Endodermal cell (in vitro differentiated cells): ENCODE measurements at regions not wholly inside any gene's neighbourhood (a gene's known extent, or its start where the extent isn't known, plus 50 kb on each side); places are given as distances from the start of the nearest gene placed in this dataset.

ENCODE experiments used
- DNase-seq: peaks from one replicate; pipeline ENCODE4 v3.0.0-alpha.2; 2017
- H3K27ac ChIP-seq: 2 replicates; pipeline ENCODE4 v1.5.1; 2013; ENCODE audit warnings: mild to moderate bottlenecking, low read depth, low read length, moderate library complexity
- H3K27me3 ChIP-seq: 2 replicates; pipeline ENCODE4 v1.6.1; 2013; ENCODE audit warnings: mild to moderate bottlenecking, low read length, moderate library complexity; ENCODE audit not compliant: insufficient read depth, control insufficient read depth, poor library complexity, severe bottlenecking
- H3K36me3 ChIP-seq: 2 replicates; pipeline ENCODE4 v1.7.0; 2013; ENCODE audit warnings: mild to moderate bottlenecking, low read length, moderate library complexity; ENCODE audit not compliant: control insufficient read depth, insufficient read depth
- H3K4me1 ChIP-seq: one replicate; pipeline ENCODE4 v1.7.0; 2013; ENCODE audit warnings: low read length; ENCODE audit not compliant: control insufficient read depth, insufficient read depth
- H3K4me3 ChIP-seq: 2 replicates; pipeline ENCODE4 v1.5.1; 2013; ENCODE audit warnings: mild to moderate bottlenecking, low read length, moderate library complexity
- H3K9ac ChIP-seq: 2 replicates; pipeline ENCODE4 v1.6.1; 2013; ENCODE audit warnings: mild to moderate bottlenecking, low read length, moderate library complexity; ENCODE audit not compliant: poor library complexity, severe bottlenecking; ENCODE audit errors: extremely low read depth
- H3K9me3 ChIP-seq: 2 replicates; pipeline ENCODE4 v1.6.1; 2013; ENCODE audit warnings: mild to moderate bottlenecking, low read length, moderate library complexity; ENCODE audit not compliant: control insufficient read depth
- H3K27ac Mint-ChIP-seq: 2 replicates; pipeline ENCODE4 v1.8.0; 2020; ENCODE audit warnings: mixed read lengths
- H3K27me3 Mint-ChIP-seq: 2 replicates; pipeline ENCODE4 v1.8.0; 2021; ENCODE audit warnings: mild to moderate bottlenecking, mixed read lengths; ENCODE audit not compliant: insufficient read depth
- H3K36me3 Mint-ChIP-seq: 2 replicates; pipeline ENCODE4 v1.8.0; 2020; ENCODE audit warnings: low read depth, mixed read lengths
- H3K4me1 Mint-ChIP-seq: 2 replicates; pipeline ENCODE4 v1.8.0; 2020; ENCODE audit warnings: mixed read lengths
- H3K4me3 Mint-ChIP-seq: 2 replicates; pipeline ENCODE4 v1.8.0; 2020; ENCODE audit warnings: mild to moderate bottlenecking, moderate library complexity, mixed read lengths
- H3K9me3 Mint-ChIP-seq: 2 replicates; pipeline ENCODE4 v1.8.0; 2020; ENCODE audit warnings: mild to moderate bottlenecking, mixed read lengths
- CTCF ChIP-seq: fragments of 200-600 bp; sonication (generic); conservative IDR thresholded peaks from 2 replicates; pipeline ENCODE4 v1.5.0; 2021; ENCODE audit warnings: antibody characterized with exemption, mild to moderate bottlenecking
- WGBS, 2 experiments: methylation state at CpG; one replicate each; pipeline versions ENCODE4 v1.1.5 to v1.1.7; 2013; ENCODE audit warnings: missing lambda C conversion rate in 2 of 2, mixed read lengths in 1 of 2; ENCODE audit not compliant: insufficient coverage in 1 of 2, insufficient read length in 1 of 2; 5-methylcytosine and 5-hydroxymethylcytosine counted together

GRCh38 chr4:138961129-138961528 lies 54.5 kb upstream of the NOCT start:
- H3K27me3 ChIP-seq: no peaks in the 10 kb centered on the region
- Mint-ChIP-seq H3K27me3 (no peaks in the 10 kb centered on the region), H3K36me3 (no peaks in the 10 kb centered on the region), H3K27ac (no peak overlapping the region), H3K9me3 (no peaks in the 10 kb centered on the region), H3K4me1 (no peaks in the 10 kb centered on the region), H3K4me3 (no peak overlapping the region)
- 92 to 100% methylated on average over 1 to 5 of the region's 5 CpGs for WGBS, 2 experiments
- no peak overlapping the region for H3K9ac ChIP-seq
- H3K36me3 ChIP-seq: no peaks in the 10 kb centered on the region
- H3K9me3 ChIP-seq: no peaks in the 10 kb centered on the region
- no peak overlapping the region for H3K27ac ChIP-seq
- no peaks in the 10 kb centered on the region for H3K4me1 ChIP-seq
- TF ChIP-seq CTCF: no peak
- H3K4me3 ChIP-seq: no peak overlapping the region
- DNase-seq: no peak

GRCh38 chr4:138960175-138960710 lies 55.3 kb upstream of the NOCT start:
- H3K9me3 Mint-ChIP-seq: no peaks in the 10 kb centered on the region
- H3K36me3 Mint-ChIP-seq: no peaks in the 10 kb centered on the region
- Histone ChIP-seq H3K4me1 (no peaks in the 10 kb centered on the region), H3K4me3 (no peak overlapping the region), H3K9ac (no peak overlapping the region), H3K36me3 (no peaks in the 10 kb centered on the region), H3K27me3 (no peaks in the 10 kb centered on the region), H3K27ac (no peak overlapping the region), H3K9me3 (no peaks in the 10 kb centered on the region)
- H3K4me3 Mint-ChIP-seq: no peak overlapping the region
- H3K27ac Mint-ChIP-seq: no peak overlapping the region
- no peaks in the 10 kb centered on the region for H3K27me3 Mint-ChIP-seq
- DNase-seq: no peak
- WGBS, 2 experiments: 92 to 94% methylated on average over 3 to 4 of the region's 4 CpGs
- no peaks in the 10 kb centered on the region for H3K4me1 Mint-ChIP-seq
- TF ChIP-seq CTCF: no peak

GRCh38 chr4:138959097-138959815 lies 56.3 kb upstream of the NOCT start:
- Mint-ChIP-seq H3K27ac (no peak overlapping the region), H3K27me3 (no peaks in the 10 kb centered on the region), H3K36me3 (no peaks in the 10 kb centered on the region), H3K9me3 (no peaks in the 10 kb centered on the region), H3K4me3 (no peak overlapping the region), H3K4me1 (peaks cover 2% of the 10 kb centered on the region)
- WGBS, 2 experiments: 90 to 92% methylated on average over 5 of the region's 5 CpGs
- H3K9ac ChIP-seq: no peak overlapping the region
- H3K36me3 ChIP-seq: no peaks in the 10 kb centered on the region
- no peak for DNase-seq
- no peak overlapping the region for H3K4me3 ChIP-seq
- H3K27ac ChIP-seq: no peak overlapping the region
- H3K4me1 ChIP-seq: no peaks in the 10 kb centered on the region
- H3K9me3 ChIP-seq: no peaks in the 10 kb centered on the region
- no peak for TF ChIP-seq CTCF
- no peaks in the 10 kb centered on the region for H3K27me3 ChIP-seq
